Peyer's patch (tissue), 4 donors: ENCODE measurements at regions not wholly inside any gene's neighbourhood (a gene's known extent, or its start where the extent isn't known, plus 50 kb on each side); places are given as distances from the start of the nearest gene placed in this dataset.

ENCODE experiments used
- DNase-seq, 3 donors: peaks; one replicate each; pipeline ENCODE4 v3.0.0-alpha.2; 2017 to 2019
- H3K27ac ChIP-seq, 4 donors: fragments of 200-600 bp; sonication (generic); one replicate each; pipeline ENCODE4 v1.5.1; 2016 to 2019
- H3K27me3 ChIP-seq, 2 donors: fragments of 200-600 bp; sonication (generic); one replicate each; pipeline ENCODE4 v1.5.1; 2019
- H3K36me3 ChIP-seq, 3 donors: fragments of 200-600 bp; sonication (generic); one replicate each; pipeline ENCODE4 v1.5.1; 2016 to 2019
- H3K4me1 ChIP-seq, 4 donors: fragments of 200-600 bp; sonication (generic); one replicate each; pipeline ENCODE4 v1.5.1; 2016 to 2019
- H3K4me3 ChIP-seq, 4 donors: fragments of 200-600 bp; sonication (generic); 1 replicate in 3 of 4; 2 replicates in 1 of 4; pipeline ENCODE4 v1.5.1; 2016 to 2019; ENCODE audit warnings: mild to moderate bottlenecking in 1 of 4
- H3K9me3 ChIP-seq, 4 donors: fragments of 200-600 bp; sonication (generic); one replicate each; pipeline ENCODE4 v1.5.1; 2016 to 2019; ENCODE audit warnings: mild to moderate bottlenecking in 1 of 4
- POLR2A ChIP-seq, 2 donors: fragments of 450-650 bp; IDR thresholded peaks; one replicate each; pipeline ENCODE4 v1.5.1; 2017; ENCODE audit warnings: antibody characterized with exemption in 2 of 2, mild to moderate bottlenecking in 2 of 2, moderate library complexity in 2 of 2
- TF ChIP-seq, protein P1 (sequence below), 6 experiments: fragments of 450-650 bp in 4 of 6; fragments of 200-600 bp in 2 of 6; sonication (generic) in 1 of 6; IDR thresholded peaks; one replicate each; pipeline ENCODE4 v1.5.1; 2017 to 2019; ENCODE audit warnings: antibody characterized with exemption in 6 of 6, mild to moderate bottlenecking in 3 of 6, moderate library complexity in 1 of 6

DNA sequence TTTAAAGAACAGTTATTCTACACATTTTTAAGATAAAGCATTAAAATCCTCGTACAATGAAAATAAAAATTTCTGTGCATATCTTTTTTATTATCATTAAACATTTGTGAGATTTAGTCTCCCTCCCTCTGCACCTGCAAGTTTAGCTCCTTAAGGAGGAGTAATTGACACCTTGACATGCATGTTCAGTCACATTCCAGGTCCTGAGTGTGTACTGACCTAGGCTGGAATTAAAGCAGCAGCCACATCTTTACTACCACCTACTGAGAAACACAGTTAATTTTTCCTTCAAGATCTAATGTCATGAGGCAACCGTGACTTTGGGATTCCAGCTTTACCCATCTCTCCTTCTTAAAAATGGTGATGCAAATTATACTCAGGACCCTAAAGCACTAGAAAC lies 123.1 kb upstream of the FREM2 start:
- Histone ChIP-seq H3K4me1 (no peaks in the 10 kb centered on the region), H3K9me3 (no peaks in the 10 kb centered on the region), H3K27ac (no peak overlapping the region), H3K27me3 (no peaks in the 10 kb centered on the region), H3K36me3 (no peaks in the 10 kb centered on the region), H3K4me3 (no peak overlapping the region)
- no peak for DNase-seq
- no peak for TF ChIP-seq POLR2A (IDR thresholded peaks at IDR 0.05)
- TF ChIP-seq, protein P1, sequence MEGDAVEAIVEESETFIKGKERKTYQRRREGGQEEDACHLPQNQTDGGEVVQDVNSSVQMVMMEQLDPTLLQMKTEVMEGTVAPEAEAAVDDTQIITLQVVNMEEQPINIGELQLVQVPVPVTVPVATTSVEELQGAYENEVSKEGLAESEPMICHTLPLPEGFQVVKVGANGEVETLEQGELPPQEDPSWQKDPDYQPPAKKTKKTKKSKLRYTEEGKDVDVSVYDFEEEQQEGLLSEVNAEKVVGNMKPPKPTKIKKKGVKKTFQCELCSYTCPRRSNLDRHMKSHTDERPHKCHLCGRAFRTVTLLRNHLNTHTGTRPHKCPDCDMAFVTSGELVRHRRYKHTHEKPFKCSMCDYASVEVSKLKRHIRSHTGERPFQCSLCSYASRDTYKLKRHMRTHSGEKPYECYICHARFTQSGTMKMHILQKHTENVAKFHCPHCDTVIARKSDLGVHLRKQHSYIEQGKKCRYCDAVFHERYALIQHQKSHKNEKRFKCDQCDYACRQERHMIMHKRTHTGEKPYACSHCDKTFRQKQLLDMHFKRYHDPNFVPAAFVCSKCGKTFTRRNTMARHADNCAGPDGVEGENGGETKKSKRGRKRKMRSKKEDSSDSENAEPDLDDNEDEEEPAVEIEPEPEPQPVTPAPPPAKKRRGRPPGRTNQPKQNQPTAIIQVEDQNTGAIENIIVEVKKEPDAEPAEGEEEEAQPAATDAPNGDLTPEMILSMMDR (IDR thresholded peaks at IDR 0.05) = no peak

DNA sequence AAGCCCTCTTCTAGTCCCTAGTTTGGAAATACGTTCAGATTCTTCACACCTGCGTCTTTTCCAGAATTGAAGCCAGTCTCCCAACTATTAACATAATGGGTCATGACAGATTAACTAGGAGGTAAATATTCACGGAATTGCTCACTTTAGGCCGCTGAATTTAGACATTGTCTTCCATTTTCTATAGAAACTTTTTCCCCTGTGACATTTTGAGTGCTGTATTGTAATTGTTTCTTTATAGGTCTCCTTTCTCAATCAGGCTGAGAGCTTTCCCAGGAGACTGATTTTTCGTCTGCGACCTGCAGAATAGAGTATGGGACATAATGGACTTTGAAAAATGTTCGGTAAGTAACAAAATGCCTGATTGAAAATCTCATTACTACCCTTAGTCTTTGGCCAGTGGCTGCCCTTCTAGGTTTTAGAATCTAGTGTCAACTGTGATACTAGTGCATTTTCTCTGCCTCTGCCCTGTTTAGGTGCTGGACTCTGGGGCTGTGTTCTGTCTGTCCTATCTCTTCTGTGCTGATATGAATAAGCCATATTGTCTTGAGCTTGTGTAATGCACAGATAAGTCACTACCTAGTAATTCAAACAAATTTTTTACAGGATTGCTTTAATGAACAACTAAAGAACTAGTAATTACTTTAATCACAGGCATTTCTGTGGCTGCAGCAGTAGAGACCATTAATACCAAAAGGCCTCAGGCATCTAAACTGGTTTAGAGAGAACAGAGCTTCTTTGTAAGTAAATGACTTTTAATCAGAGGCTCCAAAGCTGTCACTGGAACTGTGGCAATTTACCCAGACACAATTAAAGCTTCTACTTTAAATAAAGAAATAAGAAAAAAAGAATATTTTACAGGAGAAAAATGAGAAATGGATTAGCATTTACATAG lies 122.4 kb upstream of the FREM2 start:
- H3K27ac ChIP-seq = no peak overlapping the region
- H3K4me1 ChIP-seq = no peaks in the 10 kb centered on the region
- no peak for DNase-seq
- H3K36me3 ChIP-seq = no peaks in the 10 kb centered on the region
- no peak for TF ChIP-seq POLR2A (IDR thresholded peaks at IDR 0.05)
- TF ChIP-seq, protein P1 (IDR thresholded peaks at IDR 0.05) = no peak
- no peaks in the 10 kb centered on the region for H3K27me3 ChIP-seq
- no peaks in the 10 kb centered on the region for H3K9me3 ChIP-seq
- H3K4me3 ChIP-seq = no peak overlapping the region

DNA sequence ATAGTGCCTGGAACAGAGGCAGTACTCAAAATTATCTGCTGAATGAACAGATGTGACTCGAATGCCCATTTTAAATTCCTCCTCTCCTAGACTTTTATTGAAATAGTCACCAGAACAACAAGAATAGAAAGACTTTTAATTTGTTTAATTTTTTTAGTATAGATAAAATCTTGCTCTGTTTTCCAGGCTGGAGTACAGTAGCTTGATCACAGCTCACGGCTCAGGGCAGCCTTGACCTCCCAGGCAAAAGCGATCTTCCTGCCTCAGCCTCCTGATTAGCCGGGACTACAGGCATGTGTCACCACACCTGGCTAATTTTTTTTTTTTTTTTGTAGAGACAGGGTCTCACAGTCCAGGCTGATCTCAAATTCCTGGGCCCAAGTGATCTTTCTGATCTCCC lies 120.9 kb upstream of the FREM2 start:
- DNase-seq = no peak
- Histone ChIP-seq H3K36me3 (no peaks in the 10 kb centered on the region), H3K9me3 (no peaks in the 10 kb centered on the region), H3K27ac (no peak overlapping the region), H3K4me1 (no peaks in the 10 kb centered on the region), H3K27me3 (no peaks in the 10 kb centered on the region), H3K4me3 (no peak overlapping the region)
- TF ChIP-seq, protein P1 (IDR thresholded peaks at IDR 0.05) = no peak
- TF ChIP-seq POLR2A (IDR thresholded peaks at IDR 0.05) = no peak

DNA sequence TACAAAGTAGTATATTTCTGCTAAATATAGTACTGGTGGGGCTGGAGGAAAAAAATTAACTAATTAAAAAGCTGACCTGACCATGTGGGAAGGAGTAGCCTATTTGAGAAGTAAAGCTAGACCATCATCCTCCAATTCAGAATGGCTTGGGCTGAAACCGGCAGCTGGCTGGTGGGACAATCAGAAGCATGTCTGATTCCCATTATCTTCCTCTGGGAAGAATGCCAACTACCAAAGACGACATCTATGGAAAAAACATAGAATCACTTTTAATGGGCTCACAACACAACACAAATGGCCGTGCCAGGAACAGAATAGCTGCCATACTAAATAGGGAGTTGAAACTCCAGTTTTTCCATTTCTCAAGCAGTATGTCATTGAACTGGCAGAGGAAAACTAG lies 120.4 kb upstream of the FREM2 start:
- TF ChIP-seq, protein P1 (IDR thresholded peaks at IDR 0.05) = no peak
- no peak for TF ChIP-seq POLR2A (IDR thresholded peaks at IDR 0.05)
- Histone ChIP-seq H3K27me3 (no peaks in the 10 kb centered on the region), H3K27ac (no peak overlapping the region), H3K4me3 (no peak overlapping the region), H3K36me3 (no peaks in the 10 kb centered on the region), H3K9me3 (no peaks in the 10 kb centered on the region), H3K4me1 (no peaks in the 10 kb centered on the region)
- DNase-seq = no peak

DNA sequence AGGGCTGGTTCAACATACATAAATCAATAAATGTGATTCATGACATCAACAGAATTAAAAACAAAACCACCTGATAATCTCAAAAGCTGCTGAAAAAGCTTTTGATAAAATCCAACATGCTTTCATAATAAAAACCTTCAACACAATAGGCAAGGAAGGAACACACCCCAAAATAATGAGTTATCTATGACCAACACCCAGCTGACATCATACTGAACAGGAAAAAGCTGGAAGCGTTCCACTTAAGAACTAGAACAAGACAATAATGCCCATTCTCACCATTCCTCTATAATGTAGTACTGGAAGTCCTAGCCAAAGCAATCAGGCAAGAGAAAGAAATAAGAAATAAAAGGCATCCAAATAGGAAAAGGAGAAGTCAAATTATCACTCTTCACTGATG lies 116.2 kb upstream of the FREM2 start:
- Histone ChIP-seq H3K4me1 (no peaks in the 10 kb centered on the region), H3K4me3 (no peak overlapping the region), H3K9me3 (no peaks in the 10 kb centered on the region), H3K36me3 (no peaks in the 10 kb centered on the region), H3K27me3 (no peaks in the 10 kb centered on the region), H3K27ac (no peak overlapping the region)
- no peak for DNase-seq
- TF ChIP-seq POLR2A (IDR thresholded peaks at IDR 0.05) = no peak
- TF ChIP-seq, protein P1 (IDR thresholded peaks at IDR 0.05) = no peak
